ENCODE measurements at regions not wholly inside any gene's neighbourhood (a gene's known extent, or its start where the extent isn't known, plus 50 kb on each side); places are given as distances from the start of the nearest gene placed in this dataset.

DNA sequence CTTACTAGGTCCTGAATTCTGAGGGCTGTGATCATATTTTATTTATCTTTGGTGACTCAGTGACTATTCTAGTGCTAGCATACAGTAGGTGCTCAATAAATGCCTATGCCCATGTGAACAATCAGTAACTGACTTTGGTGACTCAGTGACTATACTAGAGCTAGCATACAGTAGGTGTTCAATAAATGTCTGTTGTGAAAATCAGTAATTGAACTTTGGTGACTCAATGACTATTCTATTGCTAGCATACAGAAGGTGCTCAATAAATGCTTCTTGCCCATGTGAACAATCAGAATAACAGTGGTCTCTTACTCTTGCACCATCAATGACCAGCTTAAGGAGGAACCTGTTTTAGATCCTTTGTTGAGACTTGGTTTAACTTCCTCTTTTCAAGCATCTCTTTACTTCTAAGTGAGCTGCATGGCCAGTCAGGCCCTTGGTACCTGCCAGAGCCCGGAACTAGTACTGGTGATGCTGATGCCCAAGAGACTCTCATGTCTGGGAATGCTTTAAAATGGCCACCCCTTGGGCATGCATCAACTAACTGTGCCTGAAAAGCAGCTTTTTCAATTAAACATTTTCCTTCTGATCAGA lies 214.9 kb upstream of the SPRED2 start:
- no peak for DNase-seq (ENCODE audit: low spot score)

DNA sequence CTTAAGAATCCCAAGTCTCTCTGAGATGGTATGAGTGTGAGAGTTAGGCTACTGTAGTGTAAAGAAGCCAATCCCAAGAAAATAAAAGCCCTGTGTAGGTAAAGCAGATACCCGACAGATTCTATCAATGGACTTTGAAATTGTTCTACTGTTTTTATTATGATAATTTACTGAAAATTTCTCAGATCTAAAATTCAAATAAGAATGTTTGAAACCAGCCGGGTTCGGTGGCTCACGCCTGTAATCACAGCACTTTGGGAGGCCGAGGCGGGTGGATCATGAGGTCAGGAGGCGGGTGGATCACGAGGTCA lies 208.3 kb upstream of the SPRED2 start:
- DNase-seq (ENCODE audit: low spot score): no peak

DNA sequence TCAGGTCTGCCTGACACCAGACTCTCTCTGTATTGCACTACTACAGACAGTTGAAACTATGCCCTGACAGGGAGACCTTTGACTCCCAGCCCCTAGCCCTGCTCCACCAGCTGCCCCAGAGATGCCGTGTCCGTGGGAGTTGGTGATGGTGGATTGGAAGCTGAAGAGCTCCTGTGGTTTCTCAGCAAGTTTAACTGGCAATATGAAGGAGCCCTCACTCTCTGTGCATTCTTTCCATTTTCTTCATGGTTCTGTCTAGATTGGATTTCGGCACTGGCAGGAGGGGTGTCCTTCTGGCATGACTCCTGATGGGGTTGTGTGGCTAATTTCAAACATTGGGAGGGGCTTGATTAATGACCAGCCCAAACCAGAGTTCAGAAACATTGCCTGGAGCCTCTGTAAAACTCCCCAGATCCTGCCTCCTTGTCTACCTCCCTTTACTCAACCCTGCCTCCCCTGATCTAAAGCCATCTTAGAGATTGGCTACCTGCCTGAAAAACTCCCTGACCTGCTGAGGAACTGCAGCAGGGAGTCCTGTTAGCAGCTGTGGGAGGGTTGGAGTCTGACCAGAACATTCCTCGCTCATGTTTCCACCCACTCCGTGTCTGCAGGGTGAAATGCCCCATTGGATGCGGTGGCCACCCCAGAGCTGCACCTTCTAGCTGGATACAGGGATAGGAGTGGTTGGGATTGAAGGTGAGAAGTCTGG lies 206.9 kb upstream of the SPRED2 start:
- DNase-seq (ENCODE audit: low spot score): no peak

DNA sequence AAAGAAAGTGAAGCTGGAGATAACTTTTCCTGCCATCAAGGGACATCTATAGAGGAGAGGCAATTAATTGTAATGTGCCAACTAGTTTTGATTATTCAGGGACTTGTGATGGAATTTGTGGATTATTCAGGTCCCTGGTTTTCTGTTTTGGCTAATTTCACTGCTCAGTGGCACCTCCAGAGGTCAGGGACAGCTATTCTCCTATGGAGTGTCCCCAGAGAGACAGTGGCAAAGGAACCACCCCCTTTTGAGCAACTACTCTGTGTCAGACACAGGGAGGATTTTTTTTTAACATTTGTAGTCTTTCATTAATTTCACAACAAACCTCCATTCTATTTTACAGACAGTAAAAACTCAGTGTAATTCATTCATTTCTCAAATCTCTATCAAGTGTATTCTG lies 206.0 kb upstream of the SPRED2 start:
- peak; percentile 25 for DNase-seq (ENCODE audit: low spot score)

DNA sequence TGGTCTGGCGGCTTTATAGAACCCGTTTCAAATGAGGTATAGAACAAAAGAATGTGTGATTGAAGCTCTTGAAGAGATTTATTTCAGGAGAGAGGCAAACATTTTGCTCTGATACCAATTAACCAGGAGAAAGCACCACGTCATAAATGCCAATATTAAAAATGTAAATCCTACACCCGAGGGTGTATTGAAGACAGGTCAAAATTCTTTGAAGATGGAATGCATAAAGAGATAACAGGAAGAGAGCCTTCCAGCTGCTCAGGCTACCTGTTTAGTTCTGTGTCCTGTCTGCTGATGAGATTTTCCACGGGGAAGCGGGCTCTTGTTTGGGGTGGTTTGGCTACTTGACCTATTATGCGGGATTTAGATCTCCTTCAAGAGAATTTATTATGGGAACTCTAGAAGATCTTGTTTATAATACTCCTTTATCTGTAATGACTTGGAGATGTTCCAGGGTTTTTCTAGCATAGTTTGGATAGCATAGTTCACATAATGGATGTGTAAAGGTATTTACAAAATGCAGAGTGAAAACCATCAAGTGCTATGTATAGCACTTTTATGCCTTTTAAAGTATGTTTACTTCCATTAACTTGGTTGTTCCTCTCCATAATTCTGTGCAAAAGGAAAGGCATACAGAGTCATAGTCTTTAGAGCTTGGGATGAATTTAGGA lies 204.5 kb upstream of the SPRED2 start:
- DNase-seq (ENCODE audit: low spot score): no peak

DNA sequence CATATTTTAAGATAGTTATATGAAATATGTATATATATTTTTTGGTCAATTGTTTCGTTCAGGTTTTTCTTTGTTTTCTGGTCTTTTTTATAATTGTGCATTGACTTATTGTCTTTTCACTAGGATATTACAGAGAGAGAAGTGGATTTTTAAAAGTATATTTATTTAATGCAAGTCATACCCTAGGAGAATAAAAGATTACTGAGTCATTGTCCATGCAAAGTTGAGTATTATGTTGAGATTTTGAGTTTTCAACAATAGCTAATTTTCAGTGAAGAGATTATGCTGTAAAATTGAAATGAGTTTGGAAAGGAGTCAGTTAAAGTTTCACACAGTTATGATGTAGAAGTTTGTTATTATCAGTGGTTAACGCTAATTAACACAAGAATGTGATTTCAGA lies 203.6 kb upstream of the SPRED2 start:
- DNase-seq (ENCODE audit: low spot score): no peak

DNA sequence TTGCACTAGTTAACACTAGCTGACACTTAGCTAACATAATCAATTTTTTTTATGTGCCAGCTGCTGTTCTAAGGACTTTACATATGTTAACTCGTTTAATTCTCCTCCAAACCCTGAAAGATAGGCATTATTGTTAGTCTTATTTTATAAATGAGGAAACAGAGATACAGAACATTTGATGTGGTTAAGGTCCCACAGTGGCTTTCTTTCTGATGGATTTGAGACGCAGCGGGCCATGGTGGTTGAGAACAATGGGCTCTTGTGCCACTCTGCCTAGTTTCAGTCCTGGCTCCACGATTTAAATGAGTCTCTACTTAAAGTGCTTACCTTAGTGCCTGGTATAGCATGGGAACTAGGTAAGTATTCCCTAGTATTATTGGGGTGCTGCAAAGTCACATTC lies 201.9 kb upstream of the SPRED2 start:
- no peak for DNase-seq (ENCODE audit: low spot score)

DNA sequence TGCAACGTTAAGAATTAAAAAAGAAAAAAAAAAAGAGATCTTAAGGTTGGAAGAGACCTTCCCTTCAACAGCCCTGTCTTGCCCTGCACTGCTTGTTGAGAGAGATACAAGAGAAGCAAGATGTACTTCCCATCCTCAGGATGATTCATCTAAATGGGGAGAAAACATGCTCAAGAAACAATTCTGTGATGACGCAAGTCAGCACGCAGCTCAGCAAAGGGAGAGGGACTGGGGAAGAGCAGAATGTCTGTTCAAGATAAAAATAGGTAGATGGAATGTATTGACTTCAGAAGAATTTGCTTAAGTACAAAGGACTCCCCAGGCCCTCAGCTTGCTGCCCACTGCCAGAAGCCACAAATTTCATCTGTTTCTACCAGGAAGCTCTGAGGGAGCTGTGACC lies 198.2 kb upstream of the SPRED2 start:
- peak; percentile 70 for DNase-seq (ENCODE audit: low spot score)

GRCh38 chr2:65628156-65628555 lies 195.8 kb upstream of the SPRED2 start:
- DNase-seq (ENCODE audit: low spot score): no peak

DNA sequence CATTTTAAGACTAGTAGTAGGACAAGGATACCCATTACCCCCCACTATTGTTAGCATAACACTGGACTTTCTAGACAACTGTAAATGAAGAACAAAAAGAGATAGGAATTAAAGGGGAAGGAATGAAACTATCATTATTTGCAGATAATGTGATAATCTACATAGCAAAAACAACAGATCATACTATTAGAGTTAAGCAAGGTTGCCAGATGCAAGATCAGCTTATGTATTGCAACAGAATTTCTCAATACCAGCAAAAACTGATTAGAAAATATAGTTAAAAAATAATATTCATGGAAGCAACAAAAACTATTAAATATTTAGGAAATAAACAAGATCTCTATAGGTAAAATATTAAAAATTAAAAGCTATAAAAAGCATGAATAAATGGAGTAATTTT lies 194.4 kb upstream of the SPRED2 start:
- DNase-seq (ENCODE audit: low spot score): no peak

DNA sequence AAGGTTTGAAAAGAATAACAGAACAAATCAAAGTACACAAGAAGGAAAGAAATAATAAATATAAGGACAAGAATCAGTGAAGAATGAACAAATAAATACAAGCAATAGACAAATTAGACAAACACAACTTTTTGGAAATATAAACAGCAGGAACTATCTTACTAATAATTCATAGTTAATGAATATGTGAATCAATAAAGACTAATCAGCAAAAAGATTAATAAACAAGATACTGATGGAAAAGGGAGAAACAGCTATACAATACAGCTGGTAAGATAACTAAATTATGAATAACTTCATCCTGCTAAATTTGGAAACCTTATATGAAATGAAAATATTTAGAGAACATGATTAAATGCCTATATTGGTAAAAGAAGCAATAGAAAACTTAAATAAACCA lies 193.6 kb upstream of the SPRED2 start:
- DNase-seq (ENCODE audit: low spot score): no peak

GRCh38 chr2:65622951-65623535 lies 190.6 kb upstream of the SPRED2 start:
- DNase-seq (ENCODE audit: low spot score): no peak

GRCh38 chr2:65622499-65622898 lies 190.1 kb upstream of the SPRED2 start:
- DNase-seq (ENCODE audit: low spot score): no peak

DNA sequence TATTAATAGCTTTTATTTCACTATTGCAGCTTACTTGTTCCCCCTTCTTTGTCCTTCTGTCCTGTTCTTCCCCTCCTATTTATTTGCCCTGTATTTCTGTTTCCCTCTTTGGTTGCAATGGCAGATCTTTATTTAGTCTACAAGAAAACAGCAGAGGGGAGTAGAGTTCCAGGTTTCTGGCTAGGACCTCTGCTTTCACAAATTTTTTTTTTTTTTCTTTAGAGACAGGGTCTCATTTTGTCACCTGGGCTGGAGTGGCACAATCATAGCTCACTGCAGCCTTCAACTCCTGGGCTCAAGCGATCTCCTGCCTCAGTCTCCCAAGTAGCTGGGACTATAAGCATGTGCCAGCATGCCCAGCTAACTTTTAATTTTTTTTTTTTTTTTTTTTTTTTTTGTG lies 188.1 kb upstream of the SPRED2 start:
- DNase-seq (ENCODE audit: low spot score): no peak

GRCh38 chr2:65620026-65620425 lies 187.6 kb upstream of the SPRED2 start:
- no peak for DNase-seq (ENCODE audit: low spot score)

GRCh38 chr2:65615602-65616001 lies 183.2 kb upstream of the SPRED2 start:
- no peak for DNase-seq (ENCODE audit: low spot score)

DNA sequence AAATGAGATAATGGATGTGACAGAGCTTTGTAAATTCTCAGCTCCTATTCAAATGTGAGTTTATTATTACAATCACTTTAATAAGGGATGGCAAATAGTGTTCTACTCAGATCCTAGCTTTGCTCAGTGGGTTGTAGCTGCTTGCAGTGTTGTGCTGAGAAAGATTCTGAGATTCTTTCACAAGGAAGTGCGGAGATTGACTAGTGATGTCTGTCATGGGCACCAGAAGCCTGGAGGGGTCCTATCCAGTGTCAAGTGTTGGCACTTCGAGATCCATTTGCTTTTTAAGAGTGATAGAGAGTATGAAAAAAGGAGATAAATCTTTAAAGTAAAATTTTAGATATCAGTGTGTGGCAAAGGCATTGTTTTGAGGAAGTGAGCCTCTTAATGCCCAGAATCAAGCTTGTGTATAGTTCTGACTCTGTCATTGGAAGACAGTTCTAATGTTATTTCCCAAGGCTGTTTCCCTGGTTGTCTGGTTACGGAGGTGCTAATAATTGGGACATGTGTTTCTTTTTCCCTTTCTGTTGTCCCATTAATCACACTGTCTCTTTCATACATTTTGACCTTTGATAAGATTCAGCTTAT lies 181.7 kb upstream of the SPRED2 start:
- no peak for DNase-seq (ENCODE audit: low spot score)

- no peak for DNase-seq (ENCODE audit: low spot score)
Measured at GRCh38 chr2:65611488-65611887, 179.1 kb upstream of the SPRED2 start.

DNA sequence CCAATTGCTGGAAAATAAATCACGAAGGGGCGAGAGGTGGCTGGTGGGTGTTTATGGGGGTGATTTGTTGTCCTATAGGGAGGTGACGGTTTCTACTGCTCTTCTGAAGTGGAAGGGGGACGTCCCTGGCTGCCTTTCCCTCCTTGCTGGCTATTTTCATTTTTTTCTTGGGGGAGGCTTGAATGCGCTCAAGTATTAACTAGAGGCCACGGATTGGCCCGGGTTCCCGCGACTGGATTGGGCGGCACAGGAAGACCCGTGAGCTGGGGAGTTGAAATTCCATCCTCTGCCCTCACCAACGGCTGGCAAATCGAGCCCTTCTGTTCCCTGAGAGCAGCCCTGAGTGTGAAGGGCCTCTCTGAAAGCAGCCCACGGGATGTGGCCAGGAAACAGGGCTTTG lies 176.5 kb upstream of the SPRED2 start:
- no peak for DNase-seq (ENCODE audit: low spot score)

DNA sequence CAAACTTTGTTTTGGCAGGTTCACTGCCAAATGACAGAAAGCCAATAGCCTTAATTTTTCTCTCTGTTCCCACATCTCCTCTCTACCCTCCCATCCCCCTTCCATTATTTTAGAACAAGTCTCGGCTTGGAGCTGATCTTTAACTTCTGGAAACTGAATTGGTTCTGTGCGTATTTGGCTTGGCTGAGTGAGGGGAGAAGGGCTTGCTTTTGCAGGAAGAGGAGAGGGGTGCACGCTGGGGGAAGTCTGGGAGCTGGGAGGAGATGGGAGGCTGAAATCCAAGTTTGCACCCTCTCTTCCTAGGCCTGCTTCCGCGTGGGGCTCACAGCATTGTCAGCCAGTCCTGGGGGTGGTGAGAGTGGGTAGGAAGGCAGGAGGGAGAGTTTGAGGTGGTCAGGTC lies 176.1 kb upstream of the SPRED2 start:
- DNase-seq (ENCODE audit: low spot score): no peak

GRCh38 chr2:65607662-65608305 lies 175.4 kb upstream of the SPRED2 start:
- DNase-seq (ENCODE audit: low spot score): no peak

DNA sequence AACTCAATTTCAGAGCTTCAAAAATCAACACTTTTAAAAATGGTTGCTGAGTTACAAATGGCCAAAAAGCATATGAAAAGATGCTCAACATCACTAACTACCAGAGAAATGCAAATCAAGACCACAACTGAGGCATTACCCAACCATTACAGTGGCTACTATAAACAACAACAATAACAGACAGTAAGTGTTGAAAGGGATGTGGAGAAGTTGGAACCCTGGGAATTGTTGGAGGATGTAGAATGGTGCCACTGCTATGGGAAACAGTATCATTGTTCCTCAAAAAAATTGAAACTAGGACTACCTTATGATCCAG lies 173.3 kb upstream of the SPRED2 start:
- no peak for DNase-seq (ENCODE audit: low spot score)

All from AG08395 (cell line).